RWPE2 (cell line): ENCODE measurements at regions not wholly inside any gene's neighbourhood (a gene's known extent, or its start where the extent isn't known, plus 50 kb on each side); places are given as distances from the start of the nearest gene placed in this dataset.
A peak's percentile ranks its signal among the peaks of the same experiment; 100 is the strongest.

Experiments
- ATAC-seq: fragments of 200-7000 bp; cut with Tn5 transposase; 3 replicates; pipeline ENCODE4 v1.9.1; 2021; ENCODE audit warnings: low read depth
- DNase-seq: peaks from one replicate; pipeline ENCODE4 v3.0.0-alpha.2; 2020; ENCODE audit warnings: low spot score
- H3K27ac ChIP-seq: fragments of 450-650 bp; 2 replicates; pipeline ENCODE4 v1.5.1; 2017; ENCODE audit warnings: mild to moderate bottlenecking; ENCODE audit not compliant: poor library complexity, severe bottlenecking
- H3K27me3 ChIP-seq: fragments of 250-450 bp; sonication (Bioruptor Pico); 2 replicates; pipeline ENCODE4 v1.5.1; 2021; ENCODE audit warnings: mild to moderate bottlenecking, moderate library complexity; ENCODE audit not compliant: insufficient read depth, poor library complexity, severe bottlenecking
- H3K36me3 ChIP-seq: fragments of 250-450 bp; sonication (Bioruptor Pico); 2 replicates; pipeline ENCODE4 v1.5.1; 2020; ENCODE audit warnings: low read depth, mild to moderate bottlenecking, moderate library complexity
- H3K4me1 ChIP-seq: fragments of 250-450 bp; sonication (Bioruptor Pico); 2 replicates; pipeline ENCODE4 v1.5.1; 2021; ENCODE audit warnings: mild to moderate bottlenecking, moderate library complexity; ENCODE audit not compliant: insufficient read depth, poor library complexity, severe bottlenecking
- H3K4me3 ChIP-seq: fragments of 250-450 bp; sonication (Bioruptor Pico); 2 replicates; pipeline ENCODE4 v1.5.1; 2021; ENCODE audit warnings: mild to moderate bottlenecking, moderate library complexity; ENCODE audit not compliant: severe bottlenecking
- H3K9me3 ChIP-seq: fragments of 250-450 bp; sonication (Bioruptor Pico); 2 replicates; pipeline ENCODE4 v1.5.1; 2021; ENCODE audit warnings: mild to moderate bottlenecking, moderate library complexity; ENCODE audit not compliant: severe bottlenecking
- CTCF ChIP-seq: fragments of 450-650 bp; IDR thresholded peaks from one replicate; pipeline ENCODE4 v1.5.1; 2017; ENCODE audit warnings: mild to moderate bottlenecking, moderate library complexity; ENCODE audit not compliant: poor library complexity, severe bottlenecking

GRCh38 chr10:75297021-75297599 is 61.4 kb upstream of the COMTD1 start:
- DNase-seq (no peak), ATAC-seq (no peak)
- H3K4me3 ChIP-seq: no peak overlapping the region
- no peaks in the 10 kb centered on the region for H3K36me3 ChIP-seq
- H3K27ac ChIP-seq: no peak overlapping the region
- no peaks in the 10 kb centered on the region for H3K27me3 ChIP-seq
- H3K9me3 ChIP-seq: peaks cover 4% of the 10 kb centered on the region
- no peak for TF ChIP-seq CTCF
- peaks cover 16% of the 10 kb centered on the region for H3K4me1 ChIP-seq

- H3K4me3 ChIP-seq: no peak overlapping the region
- no peaks in the 10 kb centered on the region for H3K36me3 ChIP-seq
- no peaks in the 10 kb centered on the region for H3K27me3 ChIP-seq
- no peaks in the 10 kb centered on the region for H3K9me3 ChIP-seq
- ATAC-seq: no peak
- H3K27ac ChIP-seq: peak overlapping the region; percentile 79
- TF ChIP-seq CTCF: no peak
- peaks cover 16% of the 10 kb centered on the region for H3K4me1 ChIP-seq
- DNase-seq: no peak
These were observed 60.2 kb upstream of the COMTD1 start for GRCh38 chr10:75295868-75296441.

GRCh38 chr10:75294866-75295701 is 59.3 kb upstream of the COMTD1 start:
- H3K4me3 ChIP-seq: peak overlapping the region; percentile 40
- no peaks in the 10 kb centered on the region for H3K36me3 ChIP-seq
- H3K27me3 ChIP-seq: no peaks in the 10 kb centered on the region
- peak; percentile 50 for TF ChIP-seq CTCF
- H3K27ac ChIP-seq: peak overlapping the region; percentile 79
- peak; percentile 89 for ATAC-seq
- peaks cover 16% of the 10 kb centered on the region for H3K4me1 ChIP-seq
- DNase-seq: peak; percentile 92
- H3K9me3 ChIP-seq: no peaks in the 10 kb centered on the region

DNA sequence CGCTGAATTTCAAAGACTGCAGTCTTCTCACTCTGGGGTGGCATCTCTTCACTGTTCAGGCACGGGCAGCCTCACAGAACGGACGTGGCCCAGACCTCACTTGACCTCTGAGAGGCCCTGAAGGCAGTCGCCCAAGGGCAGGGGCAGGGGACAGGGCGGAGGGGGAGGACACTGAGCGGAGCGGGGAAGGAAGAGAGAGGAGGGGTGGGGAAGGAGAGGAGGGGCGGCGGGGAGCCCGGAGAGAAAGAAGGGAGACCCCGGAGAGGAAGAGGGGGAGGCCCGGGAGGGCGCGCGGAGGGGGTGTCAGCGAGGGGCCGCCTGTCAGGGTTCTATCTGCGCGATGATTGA is 58.7 kb upstream of the COMTD1 start:
- Histone ChIP-seq H3K9me3 (no peaks in the 10 kb centered on the region), H3K36me3 (no peaks in the 10 kb centered on the region), H3K4me1 (peaks cover 16% of the 10 kb centered on the region), H3K27me3 (no peaks in the 10 kb centered on the region), H3K4me3 (peak overlapping the region; percentile 40), H3K27ac (peak overlapping the region; percentile 79)
- ATAC-seq (peak; percentile 20), DNase-seq (no peak)
- no peak for TF ChIP-seq CTCF
